ENCODE measurements at regions not wholly inside any gene's neighbourhood (a gene's known extent, or its start where the extent isn't known, plus 50 kb on each side); places are given as distances from the start of the nearest gene placed in this dataset.
"Not testable (repeated sequence)": the region's sequence is repeated elsewhere in the genome, so short reads cannot be mapped to it uniquely, and the experiment has no call there.

GRCh38 chr13:94902722-94903407 is 190.5 kb upstream of the SOX21 start:
- no peak for DNase-seq

GRCh38 chr13:94901070-94901469 is 188.7 kb upstream of the SOX21 start:
- DNase-seq, result no peak

- no peak for DNase-seq
Measured at GRCh38 chr13:94896719-94897317, 184.5 kb upstream of the SOX21 start.

- DNase-seq, result no peak
Measured at GRCh38 chr13:94896238-94896637, 183.9 kb upstream of the SOX21 start.

GRCh38 chr13:94886191-94886590 is 173.8 kb upstream of the SOX21 start:
- DNase-seq, result no peak

GRCh38 chr13:94880463-94880862 is 168.1 kb upstream of the SOX21 start:
- no peak for DNase-seq

GRCh38 chr13:94878602-94879165 is 166.3 kb upstream of the SOX21 start:
- no peak for DNase-seq

GRCh38 chr13:94864474-94864873 is 152.1 kb upstream of the SOX21 start:
- no peak for DNase-seq

GRCh38 chr13:94860981-94861407 is 148.6 kb upstream of the SOX21 start:
- DNase-seq, result peak; percentile 42 to 49 (median 44)

- DNase-seq, result no peak
Measured at GRCh38 chr13:94859811-94860210, 147.5 kb upstream of the SOX21 start.

GRCh38 chr13:94859278-94859691 is 146.9 kb upstream of the SOX21 start:
- DNase-seq, result peak; percentile 64 to 82 (median 78)

GRCh38 chr13:94858856-94859255 is 146.5 kb upstream of the SOX21 start:
- no peak for DNase-seq

- no peak for DNase-seq
Measured at GRCh38 chr13:94854688-94855087, 142.3 kb upstream of the SOX21 start.

- DNase-seq, result no peak
Measured at GRCh38 chr13:94851576-94851975, 139.2 kb upstream of the SOX21 start.

- DNase-seq, result no peak
Measured at GRCh38 chr13:94849254-94849653, 136.9 kb upstream of the SOX21 start.

- no peak for DNase-seq
Measured at GRCh38 chr13:94842901-94843300, 130.6 kb upstream of the SOX21 start.

GRCh38 chr13:94837056-94837455 is 124.7 kb upstream of the SOX21 start:
- not testable (repeated sequence) for DNase-seq

GRCh38 chr13:94829837-94830365 is 117.6 kb upstream of the SOX21 start:
- DNase-seq, result no peak

- DNase-seq, result no peak
Measured at GRCh38 chr13:94829185-94829836, 117.0 kb upstream of the SOX21 start.

GRCh38 chr13:94827566-94827965 is 115.2 kb upstream of the SOX21 start:
- DNase-seq, result no peak

GRCh38 chr13:94825507-94825906 is 113.2 kb upstream of the SOX21 start:
- no peak for DNase-seq

GRCh38 chr13:94824601-94825000 is 112.3 kb upstream of the SOX21 start:
- DNase-seq, result no peak

GRCh38 chr13:94822356-94822755 is 110.0 kb upstream of the SOX21 start:
- no peak for DNase-seq

Data from suppressor macrophage (primary cell).